GM23338 (cell line): ENCODE measurements at regions not wholly inside any gene's neighbourhood (a gene's known extent, or its start where the extent isn't known, plus 50 kb on each side); places are given as distances from the start of the nearest gene placed in this dataset.

Experiments
- ATAC-seq: fragments of 200-7000 bp; cut with Tn5 transposase; 3 replicates; pipeline ENCODE4 v1.9.1; 2020
- DNase-seq: peaks from one replicate; pipeline ENCODE4 v3.0.0-alpha.2; 2015; ENCODE audit warnings: low spot score
- H2AFZ ChIP-seq: fragments of 200-600 bp; sonication (generic); 2 replicates; pipeline ENCODE4 v1.8.0; 2016; ENCODE audit warnings: antibody characterized with exemption, mild to moderate bottlenecking, moderate library complexity
- H3F3A ChIP-seq: fragments of 200-600 bp; sonication (generic); replicated peaks from 2 replicates; pipeline ENCODE4 v1.8.0; 2017; ENCODE audit warnings: antibody characterized with exemption, mixed run types, low read depth
- H3K27ac ChIP-seq: fragments of 200-600 bp; sonication (generic); 2 replicates; pipeline ENCODE4 v1.6.1; 2016; ENCODE audit warnings: low read depth
- H3K27me3 ChIP-seq: fragments of 200-600 bp; sonication (generic); 2 replicates; pipeline ENCODE4 v1.8.0; 2016; ENCODE audit warnings: mild to moderate bottlenecking, mixed run types, moderate library complexity; ENCODE audit not compliant: insufficient read depth
- H3K36me3 ChIP-seq: fragments of 200-600 bp; sonication (generic); 2 replicates; pipeline ENCODE4 v1.8.0; 2016; ENCODE audit warnings: mild to moderate bottlenecking; ENCODE audit not compliant: insufficient read depth
- H3K4me1 ChIP-seq: fragments of 200-600 bp; sonication (generic); 2 replicates; pipeline ENCODE4 v1.8.0; 2016; ENCODE audit warnings: mild to moderate bottlenecking, moderate library complexity; ENCODE audit not compliant: insufficient read depth
- H3K4me2 ChIP-seq: fragments of 200-600 bp; sonication (generic); 2 replicates; pipeline ENCODE4 v1.7.1; 2017; ENCODE audit warnings: mixed run types
- H3K4me3 ChIP-seq: fragments of 200-600 bp; sonication (generic); 2 replicates; pipeline ENCODE4 v1.6.1; 2016; ENCODE audit warnings: mixed run types
- H3K79me2 ChIP-seq: fragments of 200-600 bp; sonication (generic); replicated peaks from 2 replicates; pipeline ENCODE4 v1.8.0; 2017; ENCODE audit warnings: mild to moderate bottlenecking; ENCODE audit not compliant: insufficient read depth
- H3K9me2 ChIP-seq: fragments of 200-600 bp; sonication (generic); 2 replicates; pipeline ENCODE4 v1.8.0; 2017; ENCODE audit not compliant: insufficient read depth
- H4K20me1 ChIP-seq: fragments of 200-600 bp; sonication (generic); replicated peaks from 2 replicates; pipeline ENCODE4 v1.8.0; 2017; ENCODE audit warnings: mild to moderate bottlenecking; ENCODE audit not compliant: insufficient read depth
- H3K27ac Mint-ChIP-seq: 2 replicates; pipeline ENCODE4 v1.8.0; 2020; ENCODE audit warnings: inconsistent platforms, mild to moderate bottlenecking, moderate library complexity, mixed read lengths
- H3K27me3 Mint-ChIP-seq: 3 replicates; pipeline ENCODE4 v1.8.0; 2022; ENCODE audit warnings: low read depth, mild to moderate bottlenecking, moderate library complexity, mixed read lengths, inconsistent platforms; ENCODE audit not compliant: insufficient read depth, poor library complexity
- H3K36me3 Mint-ChIP-seq: 3 replicates; pipeline ENCODE4 v1.8.0; 2021; ENCODE audit warnings: low read depth, mild to moderate bottlenecking, inconsistent platforms, moderate library complexity, mixed read lengths
- H3K4me1 Mint-ChIP-seq: 3 replicates; pipeline ENCODE4 v1.8.0; 2020; ENCODE audit warnings: mild to moderate bottlenecking, inconsistent platforms, mixed read lengths
- H3K4me3 Mint-ChIP-seq: 3 replicates; pipeline ENCODE4 v1.8.0; 2021; ENCODE audit warnings: moderate library complexity, mild to moderate bottlenecking, inconsistent platforms, mixed read lengths
- H3K9me3 Mint-ChIP-seq: 3 replicates; pipeline ENCODE4 v1.8.0; 2020; ENCODE audit warnings: moderate library complexity, mild to moderate bottlenecking, inconsistent platforms, mixed read lengths
- EZH2 ChIP-seq: fragments of 200-600 bp; sonication (generic); IDR thresholded peaks from one replicate; pipeline ENCODE4 v1.8.0; 2017; ENCODE audit warnings: antibody characterized with exemption, mild to moderate bottlenecking, low read depth; ENCODE audit not compliant: unreplicated experiment
- EZH2phosphoT487 ChIP-seq: fragments of 200-600 bp; sonication (generic); IDR thresholded peaks from one replicate; pipeline ENCODE4 v1.8.1; 2018; ENCODE audit warnings: antibody characterized with exemption; ENCODE audit not compliant: unreplicated experiment
- JUNB ChIP-seq: IDR thresholded peaks from one replicate; pipeline ENCODE4 v1.6.1; 2016; ENCODE audit warnings: antibody characterized with exemption; ENCODE audit not compliant: unreplicated experiment
- NANOG ChIP-seq: IDR thresholded peaks from 2 replicates; pipeline ENCODE4 v1.6.1; 2016; ENCODE audit warnings: antibody characterized with exemption, borderline replicate concordance
- POLR2AphosphoS5 ChIP-seq: IDR thresholded peaks from 2 replicates; pipeline ENCODE4 v1.6.1; 2016; ENCODE audit warnings: antibody characterized with exemption, low read depth
- STAT1 ChIP-seq: IDR thresholded peaks from one replicate; pipeline ENCODE4 v1.6.1; 2016; ENCODE audit warnings: antibody characterized with exemption; ENCODE audit not compliant: unreplicated experiment
- ZNF114 ChIP-seq: fragments of 250-450 bp; sonication (Bioruptor Pico); IDR thresholded peaks from 2 replicates; pipeline ENCODE4 v1.5.0; 2020; ENCODE audit warnings: mild to moderate bottlenecking, moderate library complexity
- ZNF331 ChIP-seq: fragments of 250-450 bp; sonication (Bioruptor Pico); IDR thresholded peaks from 2 replicates; pipeline ENCODE4 v1.5.0; 2020; ENCODE audit warnings: low read depth, mild to moderate bottlenecking, moderate library complexity
- TF ChIP-seq, protein P1 (sequence below): fragments of 250-450 bp; sonication (Bioruptor Pico); IDR thresholded peaks from 2 replicates; pipeline ENCODE4 v1.5.0; 2020; ENCODE audit warnings: mild to moderate bottlenecking, moderate library complexity
- TF ChIP-seq, protein P2 (sequence below): IDR thresholded peaks from 2 replicates; pipeline ENCODE4 v1.6.1; 2016; ENCODE audit warnings: antibody characterized with exemption
- TF ChIP-seq, protein P3 (sequence below): IDR thresholded peaks from one replicate; pipeline ENCODE4 v1.6.1; 2018; ENCODE audit warnings: antibody characterized with exemption; ENCODE audit not compliant: unreplicated experiment
- TF ChIP-seq, protein P4 (sequence below), 2 experiments: fragments of 200-600 bp in 1 of 2; sonication (generic) in 1 of 2; conservative IDR thresholded peaks; 2 replicates each; pipeline versions ENCODE4 v1.5.1 to v1.6.1; 2016 to 2017; ENCODE audit warnings: antibody characterized with exemption in 2 of 2, low read depth in 2 of 2, mild to moderate bottlenecking in 2 of 2, moderate library complexity in 1 of 2

DNA sequence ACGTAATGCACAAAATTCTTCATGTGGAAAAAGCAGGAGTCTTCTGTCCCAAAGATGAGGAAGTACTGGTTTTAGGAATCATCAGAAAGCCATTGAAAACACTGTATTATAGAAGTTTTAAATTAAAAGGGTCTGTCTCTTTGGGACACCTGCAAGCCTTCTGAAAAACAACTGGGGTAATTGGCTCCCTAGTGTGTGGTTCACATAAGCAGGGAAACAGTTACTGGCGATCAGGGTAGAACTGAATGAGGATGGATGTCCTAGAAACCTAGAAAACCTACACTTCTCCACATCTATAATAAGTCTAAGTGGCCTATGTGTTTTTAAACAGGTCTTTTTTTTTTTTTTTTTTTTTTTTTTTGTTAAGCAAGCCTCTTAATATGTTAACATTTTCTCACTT is 945.5 kb upstream of the PCDH10 start (continued):
- TF ChIP-seq, protein P1, sequence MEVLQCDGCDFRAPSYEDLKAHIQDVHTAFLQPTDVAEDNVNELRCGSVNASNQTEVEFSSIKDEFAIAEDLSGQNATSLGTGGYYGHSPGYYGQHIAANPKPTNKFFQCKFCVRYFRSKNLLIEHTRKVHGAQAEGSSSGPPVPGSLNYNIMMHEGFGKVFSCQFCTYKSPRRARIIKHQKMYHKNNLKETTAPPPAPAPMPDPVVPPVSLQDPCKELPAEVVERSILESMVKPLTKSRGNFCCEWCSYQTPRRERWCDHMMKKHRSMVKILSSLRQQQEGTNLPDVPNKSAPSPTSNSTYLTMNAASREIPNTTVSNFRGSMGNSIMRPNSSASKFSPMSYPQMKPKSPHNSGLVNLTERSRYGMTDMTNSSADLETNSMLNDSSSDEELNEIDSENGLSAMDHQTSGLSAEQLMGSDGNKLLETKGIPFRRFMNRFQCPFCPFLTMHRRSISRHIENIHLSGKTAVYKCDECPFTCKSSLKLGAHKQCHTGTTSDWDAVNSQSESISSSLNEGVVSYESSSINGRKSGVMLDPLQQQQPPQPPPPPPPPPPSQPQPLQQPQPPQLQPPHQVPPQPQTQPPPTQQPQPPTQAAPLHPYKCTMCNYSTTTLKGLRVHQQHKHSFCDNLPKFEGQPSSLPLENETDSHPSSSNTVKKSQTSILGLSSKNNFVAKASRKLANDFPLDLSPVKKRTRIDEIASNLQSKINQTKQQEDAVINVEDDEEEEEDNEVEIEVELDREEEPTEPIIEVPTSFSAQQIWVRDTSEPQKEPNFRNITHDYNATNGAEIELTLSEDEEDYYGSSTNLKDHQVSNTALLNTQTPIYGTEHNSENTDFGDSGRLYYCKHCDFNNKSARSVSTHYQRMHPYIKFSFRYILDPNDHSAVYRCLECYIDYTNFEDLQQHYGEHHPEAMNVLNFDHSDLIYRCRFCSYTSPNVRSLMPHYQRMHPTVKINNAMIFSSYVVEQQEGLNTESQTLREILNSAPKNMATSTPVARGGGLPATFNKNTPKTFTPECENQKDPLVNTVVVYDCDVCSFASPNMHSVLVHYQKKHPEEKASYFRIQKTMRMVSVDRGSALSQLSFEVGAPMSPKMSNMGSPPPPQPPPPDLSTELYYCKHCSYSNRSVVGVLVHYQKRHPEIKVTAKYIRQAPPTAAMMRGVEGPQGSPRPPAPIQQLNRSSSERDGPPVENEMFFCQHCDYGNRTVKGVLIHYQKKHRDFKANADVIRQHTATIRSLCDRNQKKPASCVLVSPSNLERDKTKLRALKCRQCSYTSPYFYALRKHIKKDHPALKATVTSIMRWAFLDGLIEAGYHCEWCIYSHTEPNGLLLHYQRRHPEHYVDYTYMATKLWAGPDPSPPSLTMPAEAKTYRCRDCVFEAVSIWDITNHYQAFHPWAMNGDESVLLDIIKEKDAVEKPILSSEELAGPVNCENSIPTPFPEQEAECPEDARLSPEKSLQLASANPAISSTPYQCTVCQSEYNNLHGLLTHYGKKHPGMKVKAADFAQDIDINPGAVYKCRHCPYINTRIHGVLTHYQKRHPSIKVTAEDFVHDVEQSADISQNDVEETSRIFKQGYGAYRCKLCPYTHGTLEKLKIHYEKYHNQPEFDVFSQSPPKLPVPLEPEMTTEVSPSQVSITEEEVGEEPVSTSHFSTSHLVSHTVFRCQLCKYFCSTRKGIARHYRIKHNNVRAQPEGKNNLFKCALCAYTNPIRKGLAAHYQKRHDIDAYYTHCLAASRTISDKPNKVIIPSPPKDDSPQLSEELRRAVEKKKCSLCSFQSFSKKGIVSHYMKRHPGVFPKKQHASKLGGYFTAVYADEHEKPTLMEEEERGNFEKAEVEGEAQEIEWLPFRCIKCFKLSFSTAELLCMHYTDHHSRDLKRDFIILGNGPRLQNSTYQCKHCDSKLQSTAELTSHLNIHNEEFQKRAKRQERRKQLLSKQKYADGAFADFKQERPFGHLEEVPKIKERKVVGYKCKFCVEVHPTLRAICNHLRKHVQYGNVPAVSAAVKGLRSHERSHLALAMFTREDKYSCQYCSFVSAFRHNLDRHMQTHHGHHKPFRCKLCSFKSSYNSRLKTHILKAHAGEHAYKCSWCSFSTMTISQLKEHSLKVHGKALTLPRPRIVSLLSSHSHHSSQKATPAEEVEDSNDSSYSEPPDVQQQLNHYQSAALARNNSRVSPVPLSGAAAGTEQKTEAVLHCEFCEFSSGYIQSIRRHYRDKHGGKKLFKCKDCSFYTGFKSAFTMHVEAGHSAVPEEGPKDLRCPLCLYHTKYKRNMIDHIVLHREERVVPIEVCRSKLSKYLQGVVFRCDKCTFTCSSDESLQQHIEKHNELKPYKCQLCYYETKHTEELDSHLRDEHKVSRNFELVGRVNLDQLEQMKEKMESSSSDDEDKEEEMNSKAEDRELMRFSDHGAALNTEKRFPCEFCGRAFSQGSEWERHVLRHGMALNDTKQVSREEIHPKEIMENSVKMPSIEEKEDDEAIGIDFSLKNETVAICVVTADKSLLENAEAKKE (CRISPR knock-in tag) = no peak
- TF ChIP-seq NANOG = no peak
- TF ChIP-seq ZNF114 = no peak
- TF ChIP-seq JUNB = no peak
- no peak for TF ChIP-seq STAT1
- no peak for TF ChIP-seq POLR2AphosphoS5
- no peak for TF ChIP-seq EZH2phosphoT487

DNA sequence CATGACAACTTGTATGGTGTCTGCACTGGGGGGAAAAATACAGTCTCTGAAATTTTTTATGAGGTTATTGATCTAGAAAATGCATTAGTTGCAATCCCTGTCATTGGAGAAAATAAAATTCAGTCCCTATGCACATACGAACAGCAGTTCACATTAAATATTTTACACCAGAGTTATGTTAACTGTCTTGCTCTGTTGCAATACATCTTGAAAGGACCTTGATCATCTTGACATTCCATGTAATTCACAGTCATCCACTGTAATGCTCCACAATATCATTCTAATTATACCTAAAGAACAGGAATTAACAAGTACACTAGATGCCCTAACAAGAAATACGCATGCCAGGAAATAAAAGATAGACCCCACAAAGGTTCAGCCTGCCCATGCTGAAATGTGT is 934.6 kb upstream of the PCDH10 start:
- H4K20me1 ChIP-seq = no peaks in the 10 kb centered on the region
- H3K4me1 ChIP-seq = no peaks in the 10 kb centered on the region
- H3K27ac Mint-ChIP-seq = no peak overlapping the region
- TF ChIP-seq ZNF114 (no peak), JUNB (no peak), POLR2AphosphoS5 (no peak), NANOG (no peak), EZH2 (no peak), ZNF331 (CRISPR knock-in tag) (no peak), STAT1 (no peak)
- TF ChIP-seq, protein P2, sequence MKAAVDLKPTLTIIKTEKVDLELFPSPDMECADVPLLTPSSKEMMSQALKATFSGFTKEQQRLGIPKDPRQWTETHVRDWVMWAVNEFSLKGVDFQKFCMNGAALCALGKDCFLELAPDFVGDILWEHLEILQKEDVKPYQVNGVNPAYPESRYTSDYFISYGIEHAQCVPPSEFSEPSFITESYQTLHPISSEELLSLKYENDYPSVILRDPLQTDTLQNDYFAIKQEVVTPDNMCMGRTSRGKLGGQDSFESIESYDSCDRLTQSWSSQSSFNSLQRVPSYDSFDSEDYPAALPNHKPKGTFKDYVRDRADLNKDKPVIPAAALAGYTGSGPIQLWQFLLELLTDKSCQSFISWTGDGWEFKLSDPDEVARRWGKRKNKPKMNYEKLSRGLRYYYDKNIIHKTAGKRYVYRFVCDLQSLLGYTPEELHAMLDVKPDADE = no peak
- TF ChIP-seq, protein P3, sequence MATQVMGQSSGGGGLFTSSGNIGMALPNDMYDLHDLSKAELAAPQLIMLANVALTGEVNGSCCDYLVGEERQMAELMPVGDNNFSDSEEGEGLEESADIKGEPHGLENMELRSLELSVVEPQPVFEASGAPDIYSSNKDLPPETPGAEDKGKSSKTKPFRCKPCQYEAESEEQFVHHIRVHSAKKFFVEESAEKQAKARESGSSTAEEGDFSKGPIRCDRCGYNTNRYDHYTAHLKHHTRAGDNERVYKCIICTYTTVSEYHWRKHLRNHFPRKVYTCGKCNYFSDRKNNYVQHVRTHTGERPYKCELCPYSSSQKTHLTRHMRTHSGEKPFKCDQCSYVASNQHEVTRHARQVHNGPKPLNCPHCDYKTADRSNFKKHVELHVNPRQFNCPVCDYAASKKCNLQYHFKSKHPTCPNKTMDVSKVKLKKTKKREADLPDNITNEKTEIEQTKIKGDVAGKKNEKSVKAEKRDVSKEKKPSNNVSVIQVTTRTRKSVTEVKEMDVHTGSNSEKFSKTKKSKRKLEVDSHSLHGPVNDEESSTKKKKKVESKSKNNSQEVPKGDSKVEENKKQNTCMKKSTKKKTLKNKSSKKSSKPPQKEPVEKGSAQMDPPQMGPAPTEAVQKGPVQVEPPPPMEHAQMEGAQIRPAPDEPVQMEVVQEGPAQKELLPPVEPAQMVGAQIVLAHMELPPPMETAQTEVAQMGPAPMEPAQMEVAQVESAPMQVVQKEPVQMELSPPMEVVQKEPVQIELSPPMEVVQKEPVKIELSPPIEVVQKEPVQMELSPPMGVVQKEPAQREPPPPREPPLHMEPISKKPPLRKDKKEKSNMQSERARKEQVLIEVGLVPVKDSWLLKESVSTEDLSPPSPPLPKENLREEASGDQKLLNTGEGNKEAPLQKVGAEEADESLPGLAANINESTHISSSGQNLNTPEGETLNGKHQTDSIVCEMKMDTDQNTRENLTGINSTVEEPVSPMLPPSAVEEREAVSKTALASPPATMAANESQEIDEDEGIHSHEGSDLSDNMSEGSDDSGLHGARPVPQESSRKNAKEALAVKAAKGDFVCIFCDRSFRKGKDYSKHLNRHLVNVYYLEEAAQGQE = no peak
- TF ChIP-seq, protein P4, sequence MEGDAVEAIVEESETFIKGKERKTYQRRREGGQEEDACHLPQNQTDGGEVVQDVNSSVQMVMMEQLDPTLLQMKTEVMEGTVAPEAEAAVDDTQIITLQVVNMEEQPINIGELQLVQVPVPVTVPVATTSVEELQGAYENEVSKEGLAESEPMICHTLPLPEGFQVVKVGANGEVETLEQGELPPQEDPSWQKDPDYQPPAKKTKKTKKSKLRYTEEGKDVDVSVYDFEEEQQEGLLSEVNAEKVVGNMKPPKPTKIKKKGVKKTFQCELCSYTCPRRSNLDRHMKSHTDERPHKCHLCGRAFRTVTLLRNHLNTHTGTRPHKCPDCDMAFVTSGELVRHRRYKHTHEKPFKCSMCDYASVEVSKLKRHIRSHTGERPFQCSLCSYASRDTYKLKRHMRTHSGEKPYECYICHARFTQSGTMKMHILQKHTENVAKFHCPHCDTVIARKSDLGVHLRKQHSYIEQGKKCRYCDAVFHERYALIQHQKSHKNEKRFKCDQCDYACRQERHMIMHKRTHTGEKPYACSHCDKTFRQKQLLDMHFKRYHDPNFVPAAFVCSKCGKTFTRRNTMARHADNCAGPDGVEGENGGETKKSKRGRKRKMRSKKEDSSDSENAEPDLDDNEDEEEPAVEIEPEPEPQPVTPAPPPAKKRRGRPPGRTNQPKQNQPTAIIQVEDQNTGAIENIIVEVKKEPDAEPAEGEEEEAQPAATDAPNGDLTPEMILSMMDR (conservative IDR thresholded peaks at IDR 0.05; ENCODE audit: low read depth in 2 of 2) = no peak

More for the DNA sequence above, 934.6 kb upstream of the PCDH10 start:
- no peak overlapping the region for H3K4me2 ChIP-seq
- H3K79me2 ChIP-seq = no peaks in the 10 kb centered on the region
- no peaks in the 10 kb centered on the region for H3K36me3 Mint-ChIP-seq
- H3K4me3 ChIP-seq = no peak overlapping the region
- no peaks in the 10 kb centered on the region for H3K36me3 ChIP-seq
- H3F3A ChIP-seq = no peaks in the 10 kb centered on the region
- H3K27me3 Mint-ChIP-seq = peaks cover 1% of the 10 kb centered on the region
- no peak overlapping the region for H3K27ac ChIP-seq
- ATAC-seq = no peak
- H3K9me2 ChIP-seq = peaks cover 2% of the 10 kb centered on the region; the same call in 1 of the 2 replicates
- no peak for DNase-seq
- H3K4me3 Mint-ChIP-seq = no peak overlapping the region
- no peaks in the 10 kb centered on the region for H3K9me3 Mint-ChIP-seq
- no peaks in the 10 kb centered on the region for H3K27me3 ChIP-seq
- H2AFZ ChIP-seq = no peak overlapping the region
- H3K4me1 Mint-ChIP-seq = no peaks in the 10 kb centered on the region
